ENCODE measurements at regions not wholly inside any gene's neighbourhood (a gene's known extent, or its start where the extent isn't known, plus 50 kb on each side); places are given as distances from the start of the nearest gene placed in this dataset.

GRCh38 chr18:34637094-34637801, 72.8 kb upstream of the DTNA start:
- TF ChIP-seq CTCF (IDR thresholded peaks at IDR 0.05): no peak
- TF ChIP-seq POLR2A (IDR thresholded peaks at IDR 0.05): no peak

Data from breast epithelium (tissue), 3 donors.